Caco-2 (cell line): ENCODE measurements at regions not wholly inside any gene's neighbourhood (a gene's known extent, or its start where the extent isn't known, plus 50 kb on each side); places are given as distances from the start of the nearest gene placed in this dataset.

Experiments used
- BruUV-seq: library from RNA; stranded (reverse); fragments of 400-500 nt; replicated peaks from 2 replicates; lab custom pipeline; 2021; lab: Mats Ljungman, UMichigan
- CTCF ChIA-PET: fragments of 300-600 bp; sonication (Branson Sonifier 250); formaldehyde crosslinking; loops from one replicate; lab custom pipeline; 2022; ENCODE audit warnings: antibody characterized with exemption; lab: Charles Lee
- POLR2A ChIA-PET: fragments of 300-600 bp; sonication (Branson Sonifier 250); formaldehyde crosslinking; loops from one replicate; lab custom pipeline; 2022; ENCODE audit warnings: antibody characterized with exemption; lab: Charles Lee
- DNase-seq, 2 experiments: peaks; one replicate each; pipeline versions ENCODE4 v3.0.0 to v3.0.0-alpha.2; 2020 to 2022
- H3K27me3 ChIP-seq: replicated peaks from 2 replicates; pipeline ENCODE4 v1.6.0; 2011; ENCODE audit warnings: low read length; ENCODE audit not compliant: control insufficient read depth, insufficient read depth
- H3K36me3 ChIP-seq: 2 replicates; pipeline ENCODE4 v1.5.1; 2011; ENCODE audit warnings: low read length; ENCODE audit not compliant: control insufficient read depth, insufficient read depth
- H3K4me1 ChIP-seq: fragments of 250-450 bp; sonication (Bioruptor Pico); 2 replicates; pipeline ENCODE4 v1.5.1; 2020; ENCODE audit warnings: mild to moderate bottlenecking
- H3K4me3 ChIP-seq: 2 replicates; pipeline ENCODE4 v1.5.1; 2011; ENCODE audit warnings: low read depth, mild to moderate bottlenecking, control low read depth, low read length
- H3K9me3 ChIP-seq: fragments of 250-450 bp; sonication (Bioruptor Pico); 2 replicates; pipeline ENCODE4 v1.5.1; 2020; ENCODE audit warnings: mild to moderate bottlenecking, moderate library complexity
- H3K27ac Mint-ChIP-seq: one replicate; pipeline ENCODE4 v1.8.0; 2022; ENCODE audit warnings: mixed read lengths; ENCODE audit not compliant: unreplicated experiment
- H3K27me3 Mint-ChIP-seq: one replicate; pipeline ENCODE4 v1.8.0; 2022; ENCODE audit warnings: mixed read lengths; ENCODE audit not compliant: insufficient read depth, unreplicated experiment
- H3K36me3 Mint-ChIP-seq: one replicate; pipeline ENCODE4 v1.8.0; 2022; ENCODE audit warnings: mild to moderate bottlenecking, mixed read lengths; ENCODE audit not compliant: insufficient read depth, unreplicated experiment
- H3K4me1 Mint-ChIP-seq: one replicate; pipeline ENCODE4 v1.8.0; 2022; ENCODE audit warnings: low read depth, mixed read lengths; ENCODE audit not compliant: unreplicated experiment
- H3K4me3 Mint-ChIP-seq: one replicate; pipeline ENCODE4 v1.8.0; 2022; ENCODE audit warnings: mild to moderate bottlenecking, moderate library complexity, mixed read lengths; ENCODE audit not compliant: unreplicated experiment
- H3K9me3 Mint-ChIP-seq: one replicate; pipeline ENCODE4 v1.8.0; 2022; ENCODE audit warnings: mixed read lengths; ENCODE audit not compliant: unreplicated experiment
- intact Hi-C: fragments of 100-400 bp; cut with micrococcal nuclease; formaldehyde crosslinking; loops from one replicate; pipeline ENCODE4 v1.10.0; 2022; ENCODE audit not compliant: unreplicated experiment
- TF ChIP-seq, protein P1 (sequence below), 2 experiments: fragments of 200-600 bp in 1 of 2; IDR thresholded peaks; 1 replicate in 1 of 2; 2 replicates in 1 of 2; pipeline versions ENCODE4 v1.5.1 to v1.8.0; 2011 to 2022; ENCODE audit warnings: antibody characterized with exemption in 1 of 2, control low read depth in 1 of 2, inconsistent platforms in 1 of 2, low read depth in 1 of 2, low read length in 1 of 2, mild to moderate bottlenecking in 1 of 2, moderate library complexity in 1 of 2; ENCODE audit not compliant: insufficient read depth in 1 of 2, severe bottlenecking in 1 of 2, unreplicated experiment in 1 of 2

- Mint-ChIP-seq H3K27me3 (no peaks in the 10 kb centered on the region), H3K27ac (no peak overlapping the region), H3K4me3 (no peak overlapping the region), H3K4me1 (peaks cover 23% of the 10 kb centered on the region), H3K36me3 (peaks cover 20% of the 10 kb centered on the region), H3K9me3 (peaks cover 20% of the 10 kb centered on the region)
- no peaks in the 10 kb centered on the region for H3K27me3 ChIP-seq
- intact Hi-C loops, result no loop called here
- H3K36me3 ChIP-seq, result no peaks in the 10 kb centered on the region
- DNase-seq, result no peak
- H3K4me3 ChIP-seq, result no peak overlapping the region
- ChIA-PET CTCF (no interaction called here), POLR2A (no interaction called here)
- H3K4me1 ChIP-seq, result peaks cover 42% of the 10 kb centered on the region
- peaks cover 5% of the 10 kb centered on the region; the same call in 1 of the 2 replicates for H3K9me3 ChIP-seq
- TF ChIP-seq, protein P1, sequence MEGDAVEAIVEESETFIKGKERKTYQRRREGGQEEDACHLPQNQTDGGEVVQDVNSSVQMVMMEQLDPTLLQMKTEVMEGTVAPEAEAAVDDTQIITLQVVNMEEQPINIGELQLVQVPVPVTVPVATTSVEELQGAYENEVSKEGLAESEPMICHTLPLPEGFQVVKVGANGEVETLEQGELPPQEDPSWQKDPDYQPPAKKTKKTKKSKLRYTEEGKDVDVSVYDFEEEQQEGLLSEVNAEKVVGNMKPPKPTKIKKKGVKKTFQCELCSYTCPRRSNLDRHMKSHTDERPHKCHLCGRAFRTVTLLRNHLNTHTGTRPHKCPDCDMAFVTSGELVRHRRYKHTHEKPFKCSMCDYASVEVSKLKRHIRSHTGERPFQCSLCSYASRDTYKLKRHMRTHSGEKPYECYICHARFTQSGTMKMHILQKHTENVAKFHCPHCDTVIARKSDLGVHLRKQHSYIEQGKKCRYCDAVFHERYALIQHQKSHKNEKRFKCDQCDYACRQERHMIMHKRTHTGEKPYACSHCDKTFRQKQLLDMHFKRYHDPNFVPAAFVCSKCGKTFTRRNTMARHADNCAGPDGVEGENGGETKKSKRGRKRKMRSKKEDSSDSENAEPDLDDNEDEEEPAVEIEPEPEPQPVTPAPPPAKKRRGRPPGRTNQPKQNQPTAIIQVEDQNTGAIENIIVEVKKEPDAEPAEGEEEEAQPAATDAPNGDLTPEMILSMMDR (IDR thresholded peaks at IDR 0.05; ENCODE audit: insufficient read depth in 1 of 2, low read depth in 1 of 2, low read length in 1 of 2, severe bottlenecking in 1 of 2, unreplicated experiment in 1 of 2), result no peak
- no TSS peak for BruUV-seq
These were observed 111.8 kb upstream of the SLC35G4 start for GRCh38 chr18:11497585-11497984.

GRCh38 chr18:11496526-11497172 lies 112.7 kb upstream of the SLC35G4 start:
- POLR2A ChIA-PET, result no interaction called here
- H3K36me3 Mint-ChIP-seq, result peaks cover 20% of the 10 kb centered on the region
- BruUV-seq, result no TSS peak

DNA sequence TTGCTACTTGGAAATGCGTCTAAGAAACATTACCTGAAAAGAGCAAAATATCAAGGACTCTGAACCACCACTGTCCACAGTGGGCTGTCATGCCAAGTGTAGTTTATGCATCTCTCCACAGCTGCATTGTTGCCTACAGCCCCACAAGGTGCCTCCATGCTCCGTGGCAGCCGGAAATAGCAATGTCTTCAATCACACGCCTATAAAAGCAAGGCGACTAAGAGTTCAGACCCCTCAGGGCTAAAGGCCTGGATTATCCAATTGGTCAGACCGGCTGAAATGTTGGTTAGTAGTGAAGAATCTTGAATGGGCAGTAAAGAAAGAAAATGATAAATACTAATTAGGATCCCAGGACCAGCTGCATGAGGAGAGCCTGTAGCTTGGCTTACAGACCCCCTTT lies 114.0 kb upstream of the SLC35G4 start:
- Histone ChIP-seq H3K4me1 (peaks cover 24% of the 10 kb centered on the region), H3K4me3 (no peak overlapping the region), H3K36me3 (no peaks in the 10 kb centered on the region), H3K9me3 (peaks cover 5% of the 10 kb centered on the region; the same call in 1 of the 2 replicates), H3K27me3 (no peaks in the 10 kb centered on the region)
- CTCF ChIA-PET, result no interaction called here
- Mint-ChIP-seq H3K9me3 (peaks cover 20% of the 10 kb centered on the region), H3K27me3 (no peaks in the 10 kb centered on the region), H3K4me3 (no peak overlapping the region), H3K36me3 (peaks cover 18% of the 10 kb centered on the region), H3K4me1 (peaks cover 22% of the 10 kb centered on the region), H3K27ac (no peak overlapping the region)
- TF ChIP-seq, protein P1 (IDR thresholded peaks at IDR 0.05; ENCODE audit: insufficient read depth in 1 of 2, low read depth in 1 of 2, low read length in 1 of 2, severe bottlenecking in 1 of 2, unreplicated experiment in 1 of 2), result no peak
- DNase-seq, result no peak
- POLR2A ChIA-PET, result no interaction called here
- intact Hi-C loops, result no loop called here
- BruUV-seq, result no TSS peak

More at GRCh38 chr18:11496526-11497172, 112.7 kb upstream of the SLC35G4 start:
- H3K36me3 ChIP-seq, result no peaks in the 10 kb centered on the region
- peaks cover 5% of the 10 kb centered on the region; the same call in 1 of the 2 replicates for H3K9me3 ChIP-seq
- peaks cover 23% of the 10 kb centered on the region for H3K4me1 Mint-ChIP-seq
- no peaks in the 10 kb centered on the region for H3K27me3 Mint-ChIP-seq
- no peaks in the 10 kb centered on the region for H3K27me3 ChIP-seq
- CTCF ChIA-PET, result no interaction called here
- peaks cover 32% of the 10 kb centered on the region for H3K4me1 ChIP-seq
- H3K4me3 ChIP-seq, result no peak overlapping the region
- H3K4me3 Mint-ChIP-seq, result no peak overlapping the region
- H3K9me3 Mint-ChIP-seq, result peaks cover 20% of the 10 kb centered on the region
- H3K27ac Mint-ChIP-seq, result no peak overlapping the region
- intact Hi-C loops, result no loop called here
- TF ChIP-seq, protein P1 (IDR thresholded peaks at IDR 0.05; ENCODE audit: insufficient read depth in 1 of 2, low read depth in 1 of 2, low read length in 1 of 2, severe bottlenecking in 1 of 2, unreplicated experiment in 1 of 2), result no peak
- no peak for DNase-seq
